ENCODE measurements at regions not wholly inside any gene's neighbourhood (a gene's known extent, or its start where the extent isn't known, plus 50 kb on each side); places are given as distances from the start of the nearest gene placed in this dataset.

DNA sequence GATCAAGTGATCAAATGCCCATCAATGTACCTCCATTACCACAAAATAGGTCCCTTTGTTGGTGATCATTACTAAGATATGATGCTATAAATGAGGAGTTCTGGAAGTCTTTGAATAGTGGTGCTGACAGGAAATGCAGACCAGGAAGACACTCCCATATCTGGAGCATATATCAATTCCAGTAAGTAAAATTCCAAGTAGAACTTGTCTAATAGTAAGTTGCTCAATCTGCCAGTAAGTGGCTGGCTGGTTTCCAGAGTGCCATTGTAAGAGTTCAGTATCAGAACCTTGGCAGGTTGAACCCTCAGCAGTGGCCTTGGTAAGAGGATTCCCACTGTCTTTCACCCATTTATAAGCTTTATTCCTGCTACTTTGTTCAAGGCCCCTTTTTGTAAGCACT, 379.9 kb upstream of the RBMS3 start (continued):
- TF ChIP-seq NBN (IDR thresholded peaks at IDR 0.05), result no peak
- TF ChIP-seq PAX8 (IDR thresholded peaks at IDR 0.05), result no peak
- TF ChIP-seq IRF4 (IDR thresholded peaks at IDR 0.05; ENCODE audit: low read depth, low read length), result no peak
- TF ChIP-seq, protein P1, sequence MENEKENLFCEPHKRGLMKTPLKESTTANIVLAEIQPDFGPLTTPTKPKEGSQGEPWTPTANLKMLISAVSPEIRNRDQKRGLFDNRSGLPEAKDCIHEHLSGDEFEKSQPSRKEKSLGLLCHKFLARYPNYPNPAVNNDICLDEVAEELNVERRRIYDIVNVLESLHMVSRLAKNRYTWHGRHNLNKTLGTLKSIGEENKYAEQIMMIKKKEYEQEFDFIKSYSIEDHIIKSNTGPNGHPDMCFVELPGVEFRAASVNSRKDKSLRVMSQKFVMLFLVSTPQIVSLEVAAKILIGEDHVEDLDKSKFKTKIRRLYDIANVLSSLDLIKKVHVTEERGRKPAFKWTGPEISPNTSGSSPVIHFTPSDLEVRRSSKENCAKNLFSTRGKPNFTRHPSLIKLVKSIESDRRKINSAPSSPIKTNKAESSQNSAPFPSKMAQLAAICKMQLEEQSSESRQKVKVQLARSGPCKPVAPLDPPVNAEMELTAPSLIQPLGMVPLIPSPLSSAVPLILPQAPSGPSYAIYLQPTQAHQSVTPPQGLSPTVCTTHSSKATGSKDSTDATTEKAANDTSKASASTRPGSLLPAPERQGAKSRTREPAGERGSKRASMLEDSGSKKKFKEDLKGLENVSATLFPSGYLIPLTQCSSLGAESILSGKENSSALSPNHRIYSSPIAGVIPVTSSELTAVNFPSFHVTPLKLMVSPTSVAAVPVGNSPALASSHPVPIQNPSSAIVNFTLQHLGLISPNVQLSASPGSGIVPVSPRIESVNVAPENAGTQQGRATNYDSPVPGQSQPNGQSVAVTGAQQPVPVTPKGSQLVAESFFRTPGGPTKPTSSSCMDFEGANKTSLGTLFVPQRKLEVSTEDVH (IDR thresholded peaks at IDR 0.05; ENCODE audit: low read depth, partially characterized antibody), result no peak
- TF ChIP-seq SMAD5 (IDR thresholded peaks at IDR 0.05; ENCODE audit: low read depth), result no peak
- TF ChIP-seq GATAD2B (conservative IDR thresholded peaks at IDR 0.05; ENCODE audit: low read depth), result no peak
- TF ChIP-seq, protein P2, sequence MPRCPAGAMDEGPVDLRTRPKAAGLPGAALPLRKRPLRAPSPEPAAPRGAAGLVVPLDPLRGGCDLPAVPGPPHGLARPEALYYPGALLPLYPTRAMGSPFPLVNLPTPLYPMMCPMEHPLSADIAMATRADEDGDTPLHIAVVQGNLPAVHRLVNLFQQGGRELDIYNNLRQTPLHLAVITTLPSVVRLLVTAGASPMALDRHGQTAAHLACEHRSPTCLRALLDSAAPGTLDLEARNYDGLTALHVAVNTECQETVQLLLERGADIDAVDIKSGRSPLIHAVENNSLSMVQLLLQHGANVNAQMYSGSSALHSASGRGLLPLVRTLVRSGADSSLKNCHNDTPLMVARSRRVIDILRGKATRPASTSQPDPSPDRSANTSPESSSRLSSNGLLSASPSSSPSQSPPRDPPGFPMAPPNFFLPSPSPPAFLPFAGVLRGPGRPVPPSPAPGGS (IDR thresholded peaks at IDR 0.05; ENCODE audit: borderline replicate concordance, insufficient read depth, low read depth, low read length, poor library complexity, severe bottlenecking), result no peak
- TF ChIP-seq PAX5 (IDR thresholded peaks at IDR 0.05; ENCODE audit: borderline replicate concordance, low read depth, low read length), result no peak

DNA sequence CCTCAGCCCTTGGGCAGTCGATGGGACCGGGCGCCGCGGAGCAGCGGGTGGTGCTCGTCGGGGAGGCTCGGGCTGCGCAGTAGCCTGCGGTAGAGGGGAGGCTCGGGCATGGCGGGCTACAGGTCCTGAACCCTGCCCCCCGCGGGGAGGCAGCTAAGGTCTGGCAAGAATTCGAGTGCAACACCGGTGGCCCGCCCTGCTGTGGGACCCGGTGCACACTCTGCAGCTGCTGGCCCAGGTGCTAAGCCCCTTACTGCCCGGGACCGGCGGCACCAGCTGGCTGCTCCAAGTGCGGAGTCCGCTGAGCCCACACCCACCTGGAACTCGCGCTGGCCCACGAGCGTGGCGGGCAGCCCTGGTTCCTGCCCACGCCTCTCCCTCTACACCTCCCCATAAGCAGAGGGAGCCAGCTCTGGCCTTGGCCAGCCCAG, 377.7 kb upstream of the RBMS3 start:
- ChIA-PET RAD21 (ENCODE audit: unreplicated experiment) (no interaction called here), CTCF (interaction anchor here (1.5 kb wide), 1 partner anchor 20 kb away, joined by 3 read pairs; no protein-coding TSS in a partner anchor), POLR2A (no interaction called here), SMC1A (ENCODE audit: uncharacterized antibody, unreplicated experiment) (no interaction called here)
- BruUV-seq (replicated peaks), result no TSS peak
- no peaks in the 10 kb centered on the region for H4K20me1 ChIP-seq (ENCODE audit: control insufficient read depth, insufficient read depth)
- H3K4me3 ChIP-seq, result no peak overlapping the region
- no peaks in the 10 kb centered on the region for H3K36me3 ChIP-seq (ENCODE audit: control insufficient read depth in 2 of 2, insufficient read depth in 2 of 2, low read length in 1 of 2)
- H3K4me2 ChIP-seq (ENCODE audit: control insufficient read depth, insufficient read depth), result no peak overlapping the region
- no peak overlapping the region for H3K9ac ChIP-seq (ENCODE audit: control insufficient read depth, insufficient read depth, low read length)
- FAIRE-seq (no peak), ATAC-seq (no peak), DNase-seq (ENCODE audit: low read depth, low spot score) (no peak)
- no peak overlapping the region for H2AFZ ChIP-seq (ENCODE audit: control insufficient read depth, low read depth, low read length)
- H3K9me3 ChIP-seq (replicated peaks; ENCODE audit: control insufficient read depth, insufficient read depth, low read length), result no peaks in the 10 kb centered on the region; the same call in 2 of the 3 replicates
- in situ Hi-C loops (cut with MboI), result loop anchor here (25.0 kb wide), 1 partner anchor 1284 kb away; no protein-coding TSS in a partner anchor
- no peaks in the 10 kb centered on the region for H3K79me2 ChIP-seq (ENCODE audit: control insufficient read depth, insufficient read depth, low read length)
- no peaks in the 10 kb centered on the region for H3K4me1 ChIP-seq (ENCODE audit: control insufficient read depth, insufficient read depth, low read length)
- WGBS (ENCODE audit: insufficient coverage, insufficient replicate concordance, low lambda C conversion rate, missing lambda C conversion rate), result 61% methylated on average over 27 of the region's 30 CpGs
- H3K27ac ChIP-seq (ENCODE audit: control insufficient read depth, insufficient read depth), result no peak overlapping the region
- no peaks in the 10 kb centered on the region; a peak in 1 of 4 replicates for H3K27me3 ChIP-seq (replicated peaks in 1 of 2; ENCODE audit: control insufficient read depth in 2 of 2, insufficient read depth in 2 of 2, low read length in 1 of 2)
- intact Hi-C loops (cut with micrococcal nuclease; ENCODE audit: unreplicated experiment), result no loop called here
- TF ChIP-seq, protein P3, sequence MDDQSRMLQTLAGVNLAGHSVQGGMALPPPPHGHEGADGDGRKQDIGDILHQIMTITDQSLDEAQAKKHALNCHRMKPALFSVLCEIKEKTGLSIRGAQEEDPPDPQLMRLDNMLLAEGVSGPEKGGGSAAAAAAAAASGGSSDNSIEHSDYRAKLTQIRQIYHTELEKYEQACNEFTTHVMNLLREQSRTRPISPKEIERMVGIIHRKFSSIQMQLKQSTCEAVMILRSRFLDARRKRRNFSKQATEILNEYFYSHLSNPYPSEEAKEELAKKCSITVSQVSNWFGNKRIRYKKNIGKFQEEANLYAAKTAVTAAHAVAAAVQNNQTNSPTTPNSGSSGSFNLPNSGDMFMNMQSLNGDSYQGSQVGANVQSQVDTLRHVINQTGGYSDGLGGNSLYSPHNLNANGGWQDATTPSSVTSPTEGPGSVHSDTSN (IDR thresholded peaks at IDR 0.05; ENCODE audit: insufficient replicate concordance, low read depth, low read length), result no peak
- TF ChIP-seq, protein P4, sequence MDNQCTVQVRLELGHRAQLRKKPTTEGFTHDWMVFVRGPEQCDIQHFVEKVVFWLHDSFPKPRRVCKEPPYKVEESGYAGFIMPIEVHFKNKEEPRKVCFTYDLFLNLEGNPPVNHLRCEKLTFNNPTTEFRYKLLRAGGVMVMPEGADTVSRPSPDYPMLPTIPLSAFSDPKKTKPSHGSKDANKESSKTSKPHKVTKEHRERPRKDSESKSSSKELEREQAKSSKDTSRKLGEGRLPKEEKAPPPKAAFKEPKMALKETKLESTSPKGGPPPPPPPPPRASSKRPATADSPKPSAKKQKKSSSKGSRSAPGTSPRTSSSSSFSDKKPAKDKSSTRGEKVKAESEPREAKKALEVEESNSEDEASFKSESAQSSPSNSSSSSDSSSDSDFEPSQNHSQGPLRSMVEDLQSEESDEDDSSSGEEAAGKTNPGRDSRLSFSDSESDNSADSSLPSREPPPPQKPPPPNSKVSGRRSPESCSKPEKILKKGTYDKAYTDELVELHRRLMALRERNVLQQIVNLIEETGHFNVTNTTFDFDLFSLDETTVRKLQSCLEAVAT (IDR thresholded peaks at IDR 0.05), result no peak
- TF ChIP-seq CBFB (IDR thresholded peaks at IDR 0.05; ENCODE audit: low read depth) (no peak), STAT3 (IDR thresholded peaks at IDR 0.05; ENCODE audit: low read depth, low read length) (no peak), ZNF384 (IDR thresholded peaks at IDR 0.05; ENCODE audit: borderline replicate concordance, low read depth, low read length) (no peak), TCF12 (IDR thresholded peaks at IDR 0.05; ENCODE audit: low read depth, low read length) (no peak), BACH1 (IDR thresholded peaks at IDR 0.05; ENCODE audit: borderline replicate concordance) (no peak)
- TF ChIP-seq, protein P5, sequence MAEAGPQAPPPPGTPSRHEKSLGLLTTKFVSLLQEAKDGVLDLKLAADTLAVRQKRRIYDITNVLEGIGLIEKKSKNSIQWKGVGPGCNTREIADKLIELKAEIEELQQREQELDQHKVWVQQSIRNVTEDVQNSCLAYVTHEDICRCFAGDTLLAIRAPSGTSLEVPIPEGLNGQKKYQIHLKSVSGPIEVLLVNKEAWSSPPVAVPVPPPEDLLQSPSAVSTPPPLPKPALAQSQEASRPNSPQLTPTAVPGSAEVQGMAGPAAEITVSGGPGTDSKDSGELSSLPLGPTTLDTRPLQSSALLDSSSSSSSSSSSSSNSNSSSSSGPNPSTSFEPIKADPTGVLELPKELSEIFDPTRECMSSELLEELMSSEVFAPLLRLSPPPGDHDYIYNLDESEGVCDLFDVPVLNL (IDR thresholded peaks at IDR 0.05; ENCODE audit: low read depth, low read length), result no peak

Data from GM12878 (cell line).